ENCODE measurements at regions not wholly inside any gene's neighbourhood (a gene's known extent, or its start where the extent isn't known, plus 50 kb on each side); places are given as distances from the start of the nearest gene placed in this dataset.

DNA sequence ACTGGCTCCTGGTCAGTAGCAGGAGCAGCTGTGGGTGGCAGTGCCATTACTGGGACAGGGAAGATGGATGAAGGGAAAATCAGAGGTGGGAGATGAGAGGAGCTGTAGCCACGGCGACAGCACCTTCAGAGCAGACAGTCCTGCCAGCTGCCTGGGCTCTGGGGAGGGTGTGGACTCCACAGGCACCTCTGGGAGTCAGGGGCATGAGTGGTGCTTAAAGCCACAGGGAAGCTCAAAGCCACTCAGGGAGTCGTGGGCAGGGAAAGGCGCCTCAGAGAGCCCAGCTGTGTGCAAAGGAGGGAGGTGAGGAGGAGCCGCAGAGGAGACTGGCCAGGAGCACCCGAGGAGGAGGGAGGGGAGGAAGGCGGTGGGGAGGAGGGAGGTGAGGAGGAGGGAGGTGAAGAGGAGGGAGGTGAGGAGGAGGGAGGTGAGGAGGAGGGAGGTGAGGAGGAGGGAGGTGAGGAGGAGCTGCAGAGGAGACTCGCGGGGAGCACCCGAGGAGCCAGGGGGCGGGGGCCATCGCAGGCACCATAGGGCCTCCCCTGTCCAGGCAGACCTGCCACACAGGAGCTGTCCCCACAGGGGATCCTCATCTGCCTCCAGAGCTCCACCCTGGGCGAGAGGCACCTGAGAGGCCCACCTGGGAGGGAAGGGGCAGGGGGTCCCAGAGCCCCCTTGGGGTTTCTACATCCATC, 977.6 kb downstream of the BRD1 start:
- TF ChIP-seq, protein P1, sequence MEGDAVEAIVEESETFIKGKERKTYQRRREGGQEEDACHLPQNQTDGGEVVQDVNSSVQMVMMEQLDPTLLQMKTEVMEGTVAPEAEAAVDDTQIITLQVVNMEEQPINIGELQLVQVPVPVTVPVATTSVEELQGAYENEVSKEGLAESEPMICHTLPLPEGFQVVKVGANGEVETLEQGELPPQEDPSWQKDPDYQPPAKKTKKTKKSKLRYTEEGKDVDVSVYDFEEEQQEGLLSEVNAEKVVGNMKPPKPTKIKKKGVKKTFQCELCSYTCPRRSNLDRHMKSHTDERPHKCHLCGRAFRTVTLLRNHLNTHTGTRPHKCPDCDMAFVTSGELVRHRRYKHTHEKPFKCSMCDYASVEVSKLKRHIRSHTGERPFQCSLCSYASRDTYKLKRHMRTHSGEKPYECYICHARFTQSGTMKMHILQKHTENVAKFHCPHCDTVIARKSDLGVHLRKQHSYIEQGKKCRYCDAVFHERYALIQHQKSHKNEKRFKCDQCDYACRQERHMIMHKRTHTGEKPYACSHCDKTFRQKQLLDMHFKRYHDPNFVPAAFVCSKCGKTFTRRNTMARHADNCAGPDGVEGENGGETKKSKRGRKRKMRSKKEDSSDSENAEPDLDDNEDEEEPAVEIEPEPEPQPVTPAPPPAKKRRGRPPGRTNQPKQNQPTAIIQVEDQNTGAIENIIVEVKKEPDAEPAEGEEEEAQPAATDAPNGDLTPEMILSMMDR (IDR thresholded peaks at IDR 0.05; ENCODE audit: low read depth, low read length): no peak
- DNase-seq (ENCODE audit: extremely low read depth, low read depth): no peak

DNA sequence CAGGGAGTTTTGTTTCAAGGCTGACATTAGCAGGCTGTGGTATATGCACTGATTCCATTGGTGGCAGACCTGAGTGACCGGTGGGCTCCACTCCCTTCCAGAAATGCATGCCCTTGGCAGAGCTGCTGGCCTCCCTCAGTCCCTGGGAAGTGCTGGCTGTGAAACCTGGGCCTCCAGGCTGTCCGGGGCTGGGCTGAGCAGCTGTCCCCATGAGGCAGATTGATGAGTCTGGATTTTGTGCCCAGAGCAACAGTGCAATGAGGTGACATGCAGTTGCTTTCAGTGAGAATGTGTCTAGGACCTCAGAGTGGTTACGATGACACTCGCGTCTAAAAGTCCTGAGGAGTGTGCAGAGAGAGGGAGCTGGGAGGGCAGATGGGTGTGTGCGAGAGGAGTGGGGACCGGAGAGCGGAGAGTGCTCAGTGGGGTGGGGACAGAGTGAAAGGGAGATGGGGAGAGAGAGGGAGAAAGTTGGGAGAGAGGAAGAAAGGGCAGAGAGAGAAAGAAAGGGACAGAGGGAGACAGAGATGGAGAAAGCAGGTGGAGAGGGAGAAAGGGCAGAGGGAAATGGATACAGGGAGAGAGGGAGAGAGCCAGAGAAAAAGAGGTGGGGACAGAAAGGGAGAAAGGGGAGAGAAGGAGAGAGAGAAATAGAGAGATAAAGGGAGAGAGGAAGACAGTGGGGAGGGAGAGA, 978.3 kb downstream of the BRD1 start:
- TF ChIP-seq, protein P1 (IDR thresholded peaks at IDR 0.05; ENCODE audit: low read depth, low read length): no peak
- DNase-seq (ENCODE audit: extremely low read depth, low read depth): no peak

DNA sequence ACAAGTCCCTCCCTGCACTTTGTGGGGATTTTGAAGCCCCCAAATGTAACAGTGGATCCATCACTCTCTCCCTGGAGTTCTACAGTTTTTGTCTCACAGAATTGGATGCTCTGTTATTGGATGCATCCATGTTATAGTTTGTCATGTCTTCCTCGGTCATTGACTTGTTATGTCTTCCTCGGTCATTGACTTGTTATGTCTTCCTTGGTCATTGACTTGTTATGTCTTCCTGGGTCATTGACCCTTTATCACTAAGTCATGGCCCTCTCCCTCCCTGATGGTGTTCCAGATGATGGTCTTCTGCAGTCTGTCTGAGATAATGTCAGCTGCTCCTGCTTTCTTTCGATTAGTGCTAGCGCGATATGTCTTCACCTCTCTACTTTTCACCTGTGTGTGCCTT, 981.5 kb downstream of the BRD1 start:
- TF ChIP-seq, protein P1 (IDR thresholded peaks at IDR 0.05; ENCODE audit: low read depth, low read length): no peak
- no peak for DNase-seq (ENCODE audit: extremely low read depth, low read depth)

DNA sequence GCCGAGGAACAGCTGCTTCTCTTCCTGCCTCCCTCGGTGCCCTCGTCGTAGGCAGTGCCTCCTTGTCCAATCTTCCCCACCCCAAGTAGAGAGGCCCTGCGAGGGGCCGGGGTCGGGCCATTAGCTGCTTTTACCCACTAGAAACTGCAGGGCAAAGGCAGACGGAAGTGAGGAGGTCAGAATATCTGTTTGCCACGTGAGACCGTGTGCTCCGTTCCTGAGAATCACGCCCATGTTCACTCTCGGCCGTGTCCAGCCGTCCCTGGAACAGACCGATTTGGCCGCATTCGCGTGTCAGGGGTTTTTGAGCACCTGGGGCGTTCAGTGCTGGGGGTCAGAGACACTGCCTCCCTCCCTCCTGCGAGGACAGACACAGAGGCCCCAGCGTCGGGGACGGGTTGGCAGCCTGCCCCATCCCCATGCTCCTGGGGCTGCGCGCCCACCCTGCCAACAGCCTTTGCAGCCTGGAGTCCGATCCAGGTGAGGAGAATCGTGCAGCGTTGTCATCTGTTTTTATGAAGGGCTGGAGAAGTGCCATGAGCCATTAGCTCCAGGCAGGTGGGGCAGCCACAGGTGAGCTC, 982.2 kb downstream of the BRD1 start:
- TF ChIP-seq, protein P1 (IDR thresholded peaks at IDR 0.05; ENCODE audit: low read depth, low read length): no peak
- DNase-seq (ENCODE audit: extremely low read depth, low read depth): no peak

DNA sequence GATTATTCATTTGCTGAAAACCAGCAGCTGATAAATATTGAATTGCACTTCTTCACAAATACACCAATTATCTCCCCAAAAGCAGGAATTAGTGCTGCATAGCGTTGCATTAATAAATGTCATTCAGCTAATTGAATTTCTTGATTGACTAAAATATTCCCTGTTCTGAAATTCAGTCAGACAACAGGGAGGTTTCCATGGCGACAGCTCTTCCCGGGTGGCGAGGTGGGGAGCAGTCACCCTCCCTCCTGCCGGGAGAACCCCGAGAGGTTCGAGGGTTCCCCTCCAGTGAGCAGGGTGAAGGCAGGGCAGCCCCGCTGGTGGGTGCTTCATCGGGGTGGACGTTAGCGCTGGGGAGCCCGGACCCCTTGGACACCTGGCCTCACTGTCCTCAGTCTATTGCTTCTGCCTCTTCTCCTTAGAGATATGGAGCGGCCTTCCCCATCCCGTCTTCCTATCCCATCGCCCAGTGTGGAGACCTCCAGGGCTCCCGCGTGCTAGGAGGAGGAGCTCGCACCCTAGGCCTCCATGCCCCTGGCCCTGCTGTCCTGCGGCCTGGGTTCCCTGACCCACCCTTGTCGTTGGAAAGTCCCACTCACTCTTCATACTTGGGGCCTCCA, 983.5 kb downstream of the BRD1 start:
- TF ChIP-seq, protein P1 (IDR thresholded peaks at IDR 0.05; ENCODE audit: low read depth, low read length): no peak
- DNase-seq (ENCODE audit: extremely low read depth, low read depth): no peak

DNA sequence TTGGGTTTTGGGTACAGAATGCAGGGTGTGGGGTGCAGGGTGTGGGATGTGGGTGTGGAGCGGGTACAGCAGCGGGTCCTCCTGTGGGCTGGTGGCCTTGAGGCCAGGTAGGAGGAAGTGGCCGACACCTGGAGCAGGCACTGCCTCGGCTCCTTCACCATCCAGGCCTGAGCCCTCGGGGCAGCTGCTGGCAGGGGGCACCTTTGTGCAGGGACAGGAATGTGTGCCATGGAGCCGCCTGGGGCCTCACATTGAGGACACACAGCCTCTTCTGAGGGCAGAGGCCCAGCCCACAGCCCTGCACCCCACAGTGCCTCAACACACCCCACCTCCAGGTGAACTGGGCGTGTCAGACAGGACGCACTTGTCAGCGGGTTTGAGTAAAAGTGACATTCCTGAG, 984.0 kb downstream of the BRD1 start:
- DNase-seq (ENCODE audit: extremely low read depth, low read depth): no peak
- TF ChIP-seq, protein P1 (IDR thresholded peaks at IDR 0.05; ENCODE audit: low read depth, low read length): no peak

DNA sequence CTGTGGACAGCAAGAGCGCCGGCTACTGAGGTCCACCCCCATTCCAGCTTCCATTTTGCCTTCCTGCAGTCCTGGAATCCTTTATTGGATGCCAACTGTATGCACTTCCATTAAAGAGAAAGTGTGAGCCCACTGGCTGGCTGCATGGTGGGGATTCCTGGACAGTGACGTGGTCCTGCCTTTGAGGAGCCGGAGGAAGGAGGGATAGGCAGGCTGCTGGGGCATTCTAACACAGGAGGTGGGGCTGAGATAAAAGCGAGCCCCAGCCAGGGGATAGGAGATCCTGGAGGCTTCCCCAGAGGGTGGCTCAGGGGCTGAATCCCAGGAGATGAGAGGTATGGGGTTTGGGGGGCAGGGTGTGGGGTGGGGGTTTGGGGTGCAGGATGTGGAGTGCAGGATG, 984.7 kb downstream of the BRD1 start:
- DNase-seq (ENCODE audit: extremely low read depth, low read depth): no peak

More for the DNA sequence above, 984.7 kb downstream of the BRD1 start:
- TF ChIP-seq, protein P1 (IDR thresholded peaks at IDR 0.05; ENCODE audit: low read depth, low read length): no peak
